ENCODE measurements at regions not wholly inside any gene's neighbourhood (a gene's known extent, or its start where the extent isn't known, plus 50 kb on each side); places are given as distances from the start of the nearest gene placed in this dataset.

GRCh38 chr18:38250971-38251370 is 685.4 kb upstream of the CELF4 start:
- no peak for TF ChIP-seq CTCF (IDR thresholded peaks at IDR 0.05; ENCODE audit: low read length)
- no peak for TF ChIP-seq EZH2 (IDR thresholded peaks at IDR 0.05; ENCODE audit: borderline replicate concordance, low read length)
